CD4-positive, alpha-beta T cell treated with Interferon gamma for 1 hour (primary cell): ENCODE measurements at regions not wholly inside any gene's neighbourhood (a gene's known extent, or its start where the extent isn't known, plus 50 kb on each side); places are given as distances from the start of the nearest gene placed in this dataset.
"Not testable (repeated sequence)": the region's sequence is repeated elsewhere in the genome, so short reads cannot be mapped to it uniquely, and the experiment has no call there.

Experiments used
- DNase-seq: peaks from one replicate; pipeline ENCODE4 v3.0.0-alpha.2; 2020

DNA sequence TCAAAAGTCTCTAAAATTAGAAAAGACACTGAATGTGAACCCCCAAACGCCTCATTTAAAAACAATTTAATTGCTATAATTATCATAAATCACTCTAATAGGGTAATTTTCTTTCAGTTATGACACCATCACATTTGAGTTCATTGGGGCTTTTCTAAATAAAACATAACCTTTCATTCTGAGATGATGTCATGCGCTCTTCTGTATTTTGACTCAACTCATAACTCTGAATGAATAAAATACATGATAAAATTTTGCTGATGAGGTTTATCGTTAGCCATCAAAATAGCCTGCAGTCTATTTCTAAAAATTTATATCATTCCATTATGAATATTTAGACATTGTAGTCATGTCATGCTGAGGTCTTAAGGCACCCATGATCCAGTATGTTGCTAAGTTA is 1099.7 kb downstream of the SUCLG1 start:
- DNase-seq = no peak

DNA sequence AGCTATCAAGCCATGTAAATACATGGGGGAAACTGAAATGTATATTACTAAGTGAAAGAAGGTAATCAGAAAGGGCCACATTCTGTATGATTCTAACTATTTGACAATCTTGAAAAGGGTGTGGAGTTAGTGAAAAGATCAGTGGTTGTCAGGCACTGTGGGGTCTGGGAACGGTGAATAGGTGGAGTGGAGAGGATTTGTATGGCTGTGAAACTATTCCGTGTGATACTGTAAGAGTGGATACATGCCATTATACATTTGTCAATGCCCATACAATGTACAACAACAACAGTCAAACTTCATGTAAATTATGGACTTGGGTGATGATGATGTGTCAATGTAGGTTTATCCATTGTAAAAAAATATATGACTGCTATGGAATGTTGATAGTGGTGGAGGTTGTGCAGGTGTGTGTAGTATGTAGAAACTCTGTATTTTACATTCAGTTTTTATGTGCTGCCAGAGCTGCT is 1116.2 kb downstream of the SUCLG1 start:
- no peak for DNase-seq

DNA sequence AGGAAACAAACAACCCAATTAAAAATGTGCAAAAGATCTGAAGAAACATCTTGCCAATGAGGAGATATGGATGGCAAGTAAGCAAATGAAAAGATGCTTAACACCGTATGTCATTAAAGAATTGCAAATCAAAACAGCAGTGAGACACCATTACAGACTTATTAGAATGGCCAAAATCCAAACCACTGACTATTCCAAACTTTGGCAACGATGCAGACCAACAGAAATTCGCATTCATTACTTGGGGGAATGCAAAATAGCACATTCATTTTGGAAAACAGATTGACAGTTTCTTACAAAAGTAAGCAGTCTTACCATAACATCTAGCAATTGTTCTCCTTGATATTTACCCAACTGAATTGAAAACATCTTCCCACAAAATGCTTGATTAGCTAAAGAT is 1118.7 kb downstream of the SUCLG1 start:
- DNase-seq = no peak

DNA sequence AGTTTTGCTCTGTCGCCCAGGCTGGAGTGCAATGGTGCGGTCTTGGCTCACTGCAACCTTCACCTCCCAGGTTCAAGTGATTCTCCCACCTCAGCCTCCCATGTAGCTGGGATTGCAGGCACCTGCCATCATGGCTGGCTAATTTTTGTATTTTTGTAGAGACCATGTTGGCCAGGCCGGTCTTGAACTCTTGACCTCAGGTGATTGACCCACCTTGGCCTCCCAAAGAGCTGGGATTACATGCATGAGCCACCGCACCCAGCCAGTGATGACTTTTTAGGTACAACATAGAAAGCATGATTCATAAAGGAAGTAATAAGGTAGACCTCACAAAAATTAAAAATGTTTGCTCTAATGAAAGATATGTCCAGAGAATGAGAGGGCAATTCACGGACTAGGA is 1119.1 kb downstream of the SUCLG1 start:
- not testable (repeated sequence) for DNase-seq

DNA sequence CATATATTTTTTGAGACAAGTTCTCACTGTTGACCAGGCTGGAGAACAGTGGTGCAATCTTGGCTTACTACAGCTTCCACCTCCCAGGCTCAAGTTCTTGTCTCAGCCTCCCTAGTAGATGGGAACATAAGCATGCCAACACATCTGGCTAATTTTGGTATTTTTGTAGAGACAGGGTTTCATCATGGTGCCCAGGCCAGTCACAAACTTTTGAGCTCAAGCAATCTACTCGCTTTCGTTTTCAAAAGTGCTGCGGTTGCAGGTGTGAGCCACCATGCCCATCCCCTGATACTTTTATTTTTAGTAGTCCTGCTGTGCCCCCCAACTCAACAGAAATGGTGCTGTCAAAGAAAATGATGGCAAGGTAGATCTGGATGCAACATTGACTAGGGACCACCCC is 1127.3 kb downstream of the SUCLG1 start:
- DNase-seq = no peak

DNA sequence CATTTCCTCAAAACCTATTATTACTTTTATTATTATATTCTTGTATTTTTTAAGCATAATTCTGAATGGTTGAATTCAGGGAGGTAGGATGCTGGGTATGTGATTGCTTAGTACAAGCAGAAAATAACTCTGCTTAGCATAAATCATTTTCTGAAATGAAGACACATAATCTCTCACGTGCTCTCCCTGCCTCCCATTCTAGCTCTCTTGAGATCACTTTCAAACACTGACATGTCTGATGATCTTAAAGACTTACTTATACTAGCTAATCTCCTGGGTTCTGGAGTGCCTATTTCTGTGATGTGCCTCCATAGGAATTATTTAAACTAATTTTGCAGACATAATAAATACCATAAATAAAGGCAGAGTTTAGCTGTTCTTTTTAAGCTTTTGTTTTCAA is 1136.0 kb downstream of the SUCLG1 start:
- DNase-seq = no peak

DNA sequence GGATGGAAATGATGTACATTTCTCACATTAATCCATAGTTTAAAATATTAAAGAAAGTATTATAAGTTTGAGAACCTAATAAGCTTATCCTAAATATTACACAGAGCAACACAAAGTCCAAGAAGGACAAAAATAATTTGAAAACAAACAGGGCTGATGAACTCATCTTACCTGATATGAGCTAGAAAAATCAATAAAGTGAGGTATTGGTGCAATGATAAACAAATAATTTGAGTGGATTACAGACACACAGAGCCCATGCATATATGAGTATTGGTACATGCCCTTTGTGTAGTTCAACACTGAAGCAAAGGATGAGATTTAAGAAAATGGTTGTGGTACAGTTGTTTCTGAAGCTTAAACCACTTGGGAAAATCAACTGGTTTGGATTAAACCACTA is 1139.0 kb downstream of the SUCLG1 start:
- no peak for DNase-seq

DNA sequence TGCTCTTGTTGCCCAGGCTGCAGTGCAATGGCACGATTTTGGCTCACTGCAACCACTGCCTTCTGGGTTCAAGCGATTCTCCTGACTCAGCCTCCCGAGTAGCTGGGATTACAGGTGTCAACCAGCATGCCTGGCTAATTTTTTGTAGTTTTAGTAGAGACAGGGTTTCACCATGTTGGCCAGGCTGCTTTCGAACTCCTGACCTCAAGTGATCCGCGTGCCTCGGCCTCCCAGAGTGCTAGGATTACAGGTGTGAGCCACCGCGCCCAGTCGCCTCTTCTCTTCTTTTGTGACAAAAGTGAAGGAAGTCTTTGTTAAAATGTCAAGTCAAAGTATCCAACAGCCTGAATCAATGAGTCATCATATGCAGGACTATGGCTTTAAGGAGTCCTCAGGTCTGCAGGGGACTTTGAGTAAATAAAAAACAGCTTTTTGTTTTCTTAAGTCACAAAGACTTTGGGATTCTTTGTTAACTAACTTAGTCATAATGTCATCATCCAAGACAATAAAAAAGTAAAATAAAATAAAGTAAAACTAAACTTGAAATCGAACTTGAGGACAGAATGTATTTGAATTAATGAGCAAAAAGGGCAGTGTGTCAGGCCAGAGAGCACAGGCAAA is 1153.2 kb downstream of the SUCLG1 start:
- DNase-seq = no peak

DNA sequence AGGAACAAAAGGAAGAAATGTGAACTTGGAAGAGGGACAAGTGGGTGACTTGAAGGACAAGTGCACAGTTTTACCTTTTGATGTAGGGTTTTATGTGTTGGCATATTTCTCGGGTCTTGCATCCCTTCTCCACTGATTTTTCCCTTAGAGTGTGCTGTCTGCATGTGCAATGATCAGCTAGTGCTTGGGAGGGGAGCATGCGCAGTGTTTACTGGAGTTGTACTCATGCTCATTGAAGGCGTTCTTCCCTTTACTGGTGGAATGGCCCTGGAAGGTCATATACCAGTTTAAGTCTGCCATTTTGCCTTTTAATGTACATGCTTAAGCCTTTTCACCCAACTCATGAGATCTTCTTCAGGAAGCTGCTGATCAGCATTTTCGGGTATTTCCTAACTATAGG is 1168.0 kb downstream of the SUCLG1 start:
- no peak for DNase-seq

DNA sequence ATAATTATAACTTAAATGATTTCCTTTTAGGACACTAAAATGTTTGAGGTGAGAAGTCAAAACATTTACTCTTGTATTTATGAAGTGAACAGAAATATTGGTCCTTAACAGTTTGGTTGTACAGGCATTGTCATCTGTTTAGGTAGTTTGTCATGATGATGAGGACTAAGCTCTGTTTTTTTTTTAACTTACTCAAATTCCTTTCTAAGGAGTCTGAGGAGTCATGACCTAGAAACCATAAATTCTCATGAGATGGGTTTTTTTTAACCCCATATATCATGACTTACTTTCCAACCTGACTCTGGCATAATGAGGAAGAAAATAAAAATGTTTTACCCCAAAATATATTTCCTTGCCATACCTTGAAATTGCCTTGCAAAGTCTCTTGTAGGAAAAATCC is 1176.2 kb downstream of the SUCLG1 start:
- DNase-seq = no peak

DNA sequence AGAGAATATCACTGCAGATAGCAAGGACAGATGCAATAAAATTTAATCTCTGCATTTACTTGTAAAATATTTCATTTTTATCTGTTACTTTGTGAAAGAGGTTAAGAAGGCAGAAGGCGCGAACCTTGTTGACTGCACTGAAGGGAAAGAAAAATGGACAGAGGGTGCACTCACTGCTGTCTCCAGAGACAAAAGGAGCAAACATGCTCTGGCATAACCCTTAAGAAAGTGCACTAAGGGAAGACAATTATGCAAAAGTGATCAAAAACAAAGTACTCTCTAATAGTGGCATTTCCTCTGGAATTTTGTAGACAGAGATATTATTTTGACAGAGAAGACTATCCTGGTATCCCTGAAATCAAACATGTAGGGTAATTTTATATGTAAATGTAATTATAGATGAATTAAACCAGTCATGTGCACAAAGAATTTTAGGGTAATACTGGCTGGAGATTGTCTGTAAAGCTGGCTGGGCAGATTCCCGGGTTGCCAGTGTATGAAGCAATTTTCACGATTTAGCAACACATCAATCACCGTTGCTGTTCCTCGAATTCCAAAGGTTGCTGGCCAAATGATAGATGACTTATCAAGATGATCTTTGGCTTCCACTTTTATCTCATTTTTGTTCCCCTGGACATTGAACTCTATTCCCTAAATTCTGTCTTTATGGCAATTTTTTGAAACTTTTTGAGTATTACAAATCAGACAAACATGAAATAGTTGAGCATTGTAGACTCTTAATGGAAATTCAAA is 1176.9 kb downstream of the SUCLG1 start:
- DNase-seq = no peak

DNA sequence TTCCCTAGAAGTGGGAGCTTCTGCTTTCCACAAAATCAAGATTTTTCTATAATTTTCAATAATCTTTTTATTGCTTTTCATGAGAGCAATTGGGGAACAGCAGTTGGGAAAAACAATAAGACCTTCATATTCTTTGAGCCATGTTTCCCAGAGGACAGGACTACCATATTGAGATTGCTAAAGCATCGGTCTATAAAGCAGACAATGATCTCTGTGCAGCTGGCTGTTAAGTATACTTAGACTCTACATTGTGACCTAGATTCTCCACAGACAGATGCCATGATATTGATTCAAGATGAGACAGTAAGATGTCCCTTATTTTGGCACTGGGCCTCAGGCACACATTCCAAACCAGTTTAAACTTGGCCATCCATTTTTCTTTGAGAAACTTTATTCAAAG is 1178.7 kb downstream of the SUCLG1 start:
- no peak for DNase-seq

DNA sequence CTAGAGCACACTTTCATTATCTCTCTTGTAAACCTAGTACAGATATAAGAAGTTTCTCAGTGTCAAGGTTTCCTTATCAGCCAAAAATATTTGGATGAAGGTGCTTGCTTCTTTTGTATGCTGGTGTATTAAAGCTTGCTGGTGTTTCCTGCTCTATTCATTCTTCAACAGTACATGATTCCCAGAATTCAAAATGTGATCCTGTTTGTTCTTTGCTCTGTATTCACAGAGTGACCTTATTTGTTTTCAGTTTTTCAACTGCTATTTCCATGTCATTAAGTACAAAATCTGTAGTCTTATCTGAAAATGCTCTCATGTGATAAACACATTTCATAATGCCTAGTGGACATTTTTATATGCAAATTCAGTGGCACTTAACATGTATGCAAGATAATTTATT is 1185.8 kb downstream of the SUCLG1 start:
- no peak for DNase-seq

DNA sequence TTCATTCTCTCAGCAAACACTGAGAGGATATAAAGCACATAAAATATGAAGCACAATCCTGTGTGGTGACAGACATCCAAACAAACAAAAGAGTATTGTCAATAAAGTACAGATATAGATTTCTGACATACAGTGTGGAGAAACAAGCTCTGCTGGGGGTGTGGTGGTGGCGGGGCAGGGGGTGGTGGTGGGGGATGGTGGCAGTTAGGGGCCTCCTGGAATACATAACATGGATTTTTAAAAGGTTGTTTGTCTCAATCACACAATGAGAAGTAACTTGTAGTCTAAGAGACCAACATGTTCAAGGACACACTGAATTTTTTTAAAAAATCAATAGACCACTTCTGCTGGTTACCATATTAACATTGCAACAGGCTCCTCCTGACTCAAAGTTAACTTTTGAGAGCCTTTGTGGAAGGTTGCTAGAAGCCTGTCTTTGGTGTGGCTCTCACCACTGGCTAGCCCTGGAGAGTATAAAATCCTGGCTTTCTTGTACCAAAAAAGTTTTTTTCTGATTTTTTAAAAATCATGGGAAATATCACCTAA is 1197.4 kb downstream of the SUCLG1 start:
- no peak for DNase-seq

DNA sequence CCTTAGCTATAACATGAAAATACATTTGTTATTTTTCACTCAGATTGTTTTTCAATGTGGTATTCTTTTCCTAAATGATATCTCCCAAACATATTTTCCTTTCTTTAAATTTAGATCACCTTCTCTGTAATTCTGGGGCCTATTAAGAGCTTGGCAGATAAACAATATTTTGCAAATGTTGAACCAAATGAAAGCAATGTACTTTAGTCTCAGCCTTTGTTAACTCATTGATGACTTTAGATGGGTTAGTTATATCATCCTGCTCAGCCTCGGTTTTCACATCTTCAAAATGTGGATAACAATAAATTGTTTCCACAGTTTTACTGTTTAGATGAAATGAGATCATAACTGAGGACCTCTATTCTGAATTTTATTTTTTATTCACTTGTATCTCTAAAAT is 1205.2 kb downstream of the SUCLG1 start:
- DNase-seq = no peak

DNA sequence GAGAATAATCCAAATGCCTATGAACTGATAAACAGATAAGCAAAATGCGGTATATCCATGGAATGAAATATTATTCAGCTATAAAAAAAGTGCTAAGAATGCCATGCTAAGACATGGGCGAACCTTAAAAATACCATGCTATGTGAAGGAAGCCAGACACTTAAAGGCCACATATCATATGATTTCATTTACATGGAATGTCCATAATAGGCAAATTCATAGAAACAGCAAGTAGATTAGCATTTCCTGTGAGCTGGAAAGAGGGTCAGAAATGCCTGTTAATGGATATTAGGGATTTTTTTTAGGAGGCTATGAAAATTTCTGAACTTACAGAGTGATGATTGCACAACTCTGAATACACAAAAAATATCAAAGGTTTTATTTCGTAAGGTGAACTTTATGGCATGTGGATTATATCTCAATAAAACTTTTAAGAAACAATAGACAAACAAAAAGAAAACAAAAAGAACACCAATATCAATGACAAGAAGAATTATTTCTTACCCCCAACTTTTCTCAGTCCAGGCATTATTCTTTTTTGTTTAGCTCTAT is 1207.7 kb downstream of the SUCLG1 start:
- DNase-seq = no peak

DNA sequence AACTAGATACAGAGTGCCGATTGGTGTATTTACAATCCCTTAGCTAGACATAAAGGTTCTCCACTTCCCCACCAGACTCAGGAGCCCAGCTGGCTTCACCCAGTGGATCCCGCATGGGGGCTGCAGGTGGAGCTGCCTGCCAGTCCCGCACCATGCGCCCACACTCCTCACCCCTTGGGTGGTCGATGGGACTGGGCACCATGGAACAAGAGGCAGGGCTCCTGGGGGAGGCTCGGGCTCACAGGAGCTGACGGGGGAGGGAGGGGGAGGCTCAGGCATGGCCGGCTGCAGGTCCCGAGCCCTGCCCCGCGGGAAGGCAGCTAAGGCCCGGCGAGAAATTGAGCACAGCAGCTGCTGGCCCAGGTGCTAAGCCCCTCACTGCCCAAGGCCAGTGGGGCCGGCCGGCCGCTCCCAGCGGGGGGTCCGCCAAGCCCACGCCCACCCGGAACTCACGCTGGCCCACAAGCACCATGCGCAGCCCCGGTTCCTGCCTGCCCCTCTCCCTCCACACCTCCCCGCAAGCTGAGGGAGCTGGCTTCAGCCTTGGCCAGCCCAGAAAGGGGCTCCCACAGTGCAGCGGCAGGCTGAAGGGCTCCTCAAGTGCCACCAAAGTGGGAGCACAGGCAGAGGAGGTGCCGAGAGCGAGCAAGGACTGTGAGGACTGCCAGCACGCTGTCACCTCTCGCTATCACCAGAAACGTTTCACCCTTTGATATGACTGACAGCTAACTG is 1213.1 kb downstream of the SUCLG1 start:
- DNase-seq = not testable (repeated sequence)

DNA sequence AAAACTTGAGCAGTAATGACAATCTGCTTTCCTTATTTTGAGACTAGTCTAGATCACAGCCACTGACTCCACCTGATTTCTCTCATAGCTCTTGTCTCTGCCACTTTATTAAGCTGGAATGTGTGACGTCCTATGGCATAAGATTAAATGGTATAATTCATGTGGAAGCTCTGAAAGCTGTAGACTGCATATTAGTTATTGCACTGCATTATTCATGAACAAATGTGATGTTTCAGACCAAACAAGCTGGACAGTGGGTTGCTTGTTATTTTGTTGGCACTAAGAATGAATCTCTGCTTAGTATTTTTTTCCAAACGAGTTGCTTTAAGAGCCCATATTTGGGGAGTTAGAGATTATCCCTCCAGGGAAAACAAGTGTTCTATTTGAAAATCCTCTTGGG is 1218.5 kb downstream of the SUCLG1 start:
- DNase-seq = no peak

DNA sequence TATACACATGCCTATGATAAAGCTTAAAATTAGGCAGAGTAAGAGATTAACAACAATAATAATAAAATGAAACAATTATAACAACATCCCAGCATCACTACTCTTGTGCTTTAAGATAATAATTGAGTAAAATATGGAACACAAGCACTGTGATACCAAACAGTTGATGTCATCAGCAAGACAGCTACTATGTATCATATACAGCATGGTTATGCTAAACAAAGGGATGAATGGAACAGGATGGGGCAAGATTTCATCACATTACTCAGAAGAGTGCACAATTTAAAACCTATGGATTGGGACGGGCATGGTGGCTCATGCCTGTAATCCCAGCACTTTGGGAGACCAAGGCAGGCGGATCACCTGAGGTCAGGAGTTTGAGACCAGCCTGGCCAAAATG is 1221.0 kb downstream of the SUCLG1 start:
- DNase-seq = no peak

DNA sequence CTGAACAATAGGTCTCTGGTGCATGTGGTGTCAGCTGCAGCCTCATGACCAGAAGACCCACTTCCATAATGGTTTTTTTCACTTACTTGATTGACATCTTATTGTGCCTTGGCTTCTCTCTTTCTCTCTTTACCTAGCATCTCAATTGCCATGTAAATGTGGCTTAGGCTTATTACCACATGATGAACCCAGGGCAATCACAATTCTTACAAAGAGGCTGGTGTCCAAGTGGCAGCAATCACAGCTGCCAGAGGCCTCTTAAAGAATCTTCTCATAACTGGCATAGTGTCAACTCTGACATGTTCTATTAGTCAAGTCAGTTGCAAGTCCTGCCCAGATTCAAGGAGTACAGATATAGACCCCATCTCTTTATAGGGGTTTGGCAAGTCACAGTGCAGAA is 1224.8 kb downstream of the SUCLG1 start:
- DNase-seq = no peak

DNA sequence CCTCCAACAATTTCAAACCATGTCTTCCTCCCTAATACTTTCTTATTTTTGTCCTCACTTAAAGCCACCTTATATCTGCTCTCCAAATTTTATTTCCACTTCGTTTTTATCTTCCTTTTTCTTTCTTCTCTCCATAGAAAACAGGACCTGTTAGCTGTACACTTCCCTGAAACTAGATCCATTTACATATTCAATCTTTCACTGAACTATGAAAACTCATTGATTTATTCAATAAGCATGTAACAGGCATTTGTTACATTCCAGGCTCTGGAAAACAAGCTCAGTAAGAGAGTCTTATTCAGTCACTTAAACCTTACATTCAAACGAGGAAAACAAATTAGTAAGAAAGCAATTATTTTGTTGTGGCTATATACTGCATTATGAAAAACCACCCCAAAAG is 1225.3 kb downstream of the SUCLG1 start:
- no peak for DNase-seq

DNA sequence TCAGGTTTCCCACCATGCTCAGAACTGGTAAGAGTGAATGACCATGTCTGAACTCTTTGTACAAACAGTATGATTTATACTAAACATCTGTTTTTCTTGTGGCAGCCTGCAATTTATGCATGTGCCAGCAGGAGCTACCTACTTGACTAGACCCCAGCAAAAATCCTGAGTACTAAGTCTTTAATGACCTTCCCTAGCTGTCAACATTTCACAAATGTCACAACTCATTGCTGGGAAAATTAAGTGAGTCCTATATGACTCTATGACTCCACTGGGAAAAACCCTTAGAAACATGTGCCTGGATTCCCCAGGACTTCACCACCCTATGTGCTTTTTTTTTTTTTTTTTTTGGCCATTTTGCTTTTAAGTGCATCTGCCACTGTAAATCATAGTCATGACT is 1225.8 kb downstream of the SUCLG1 start:
- DNase-seq = no peak

DNA sequence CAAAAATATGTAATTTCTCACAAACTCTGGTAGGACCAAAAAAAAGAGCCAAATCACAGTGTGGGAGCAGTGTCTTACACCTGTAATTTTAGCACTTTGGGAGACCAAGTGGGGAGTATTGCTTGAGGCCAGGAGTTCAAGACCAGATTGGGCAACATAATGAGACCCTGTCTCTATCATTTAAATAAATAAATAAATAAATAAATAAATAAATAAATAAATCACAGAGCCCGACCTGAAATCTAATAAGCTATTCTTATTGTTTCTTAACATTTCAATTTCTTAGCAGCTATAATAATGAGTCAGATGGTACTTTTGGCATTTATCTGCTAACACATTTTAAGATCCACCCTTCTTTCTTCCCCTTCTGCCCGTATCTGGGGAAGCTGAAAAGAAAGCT is 1229.6 kb downstream of the SUCLG1 start:
- no peak for DNase-seq
